ENCODE measurements at regions not wholly inside any gene's neighbourhood (a gene's known extent, or its start where the extent isn't known, plus 50 kb on each side); places are given as distances from the start of the nearest gene placed in this dataset.

DNA sequence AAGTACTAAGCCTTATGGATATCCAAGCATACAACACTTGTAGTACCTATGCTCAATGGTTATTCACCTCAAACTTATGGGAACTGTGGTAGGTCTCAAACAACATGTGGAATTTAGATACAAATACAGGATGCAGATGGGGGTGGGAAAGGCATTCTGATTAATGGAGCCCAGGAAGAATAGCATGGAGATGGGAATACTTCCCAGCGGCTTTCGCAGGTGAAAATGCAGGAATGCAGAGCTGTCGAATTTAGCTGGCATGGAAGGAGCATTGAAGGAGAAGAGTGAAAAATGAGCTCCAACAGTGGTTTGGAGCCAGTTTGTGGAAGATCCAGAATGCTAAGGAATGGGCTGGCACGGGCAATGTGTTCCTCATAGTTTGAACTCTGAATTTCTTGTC lies 89.9 kb downstream of the NKX2-1 start:
- Histone ChIP-seq H3K4me2 (ENCODE audit: insufficient read depth, low read length) (no peak overlapping the region), H3K9ac (replicated peaks; ENCODE audit: extremely low read depth, insufficient read depth, low read length) (no peak overlapping the region), H3K9me1 (replicated peaks; ENCODE audit: control insufficient read depth, extremely low read depth, insufficient read depth, low read length) (no peaks in the 10 kb centered on the region), H3K9me3 (replicated peaks; ENCODE audit: control insufficient read depth, insufficient read depth, low read length) (no peaks in the 10 kb centered on the region), H4K20me1 (replicated peaks; ENCODE audit: control insufficient read depth, extremely low read depth, insufficient read depth, low read length) (no peaks in the 10 kb centered on the region), H3K36me3 (ENCODE audit: control insufficient read depth in 2 of 2, extremely low read depth in 1 of 2, insufficient read depth in 2 of 2, low read length in 2 of 2) (no peaks in the 10 kb centered on the region), H3K79me2 (ENCODE audit: control insufficient read depth, insufficient read depth, low read length) (no peaks in the 10 kb centered on the region), H3K27ac (ENCODE audit: insufficient read depth, low read depth, low read length) (no peak overlapping the region), H3K27me3 (ENCODE audit: control insufficient read depth in 2 of 2, insufficient read depth in 2 of 2, low read length in 2 of 2) (no peaks in the 10 kb centered on the region), H2AFZ (ENCODE audit: low read depth, low read length) (no peak overlapping the region), H3K4me3 (replicated peaks in 1 of 3; ENCODE audit: insufficient read depth in 1 of 3, low read depth in 1 of 3, low read length in 3 of 3) (no peak overlapping the region), H3K4me1 (ENCODE audit: control insufficient read depth, extremely low read depth, insufficient read depth, low read length) (no peaks in the 10 kb centered on the region)
- FAIRE-seq, result no peak
- TF ChIP-seq MYC (IDR thresholded peaks at IDR 0.05; ENCODE audit: low read depth, low read length) (no peak), JUN (IDR thresholded peaks at IDR 0.05; ENCODE audit: borderline replicate concordance, insufficient read depth, insufficient read length, low read depth) (no peak), FOS (IDR thresholded peaks at IDR 0.05; ENCODE audit: borderline replicate concordance, insufficient read depth, low read length) (no peak), EZH2 (IDR thresholded peaks at IDR 0.05; ENCODE audit: borderline replicate concordance, low read depth, low read length, severe bottlenecking) (no peak), GATA2 (IDR thresholded peaks at IDR 0.05; ENCODE audit: insufficient read depth, insufficient read length, low read depth, low read length) (no peak), POLR2A (IDR thresholded peaks at IDR 0.05; ENCODE audit: low read depth, low read length) (no peak)
- TF ChIP-seq, protein P1, sequence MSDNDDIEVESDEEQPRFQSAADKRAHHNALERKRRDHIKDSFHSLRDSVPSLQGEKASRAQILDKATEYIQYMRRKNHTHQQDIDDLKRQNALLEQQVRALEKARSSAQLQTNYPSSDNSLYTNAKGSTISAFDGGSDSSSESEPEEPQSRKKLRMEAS (IDR thresholded peaks at IDR 0.05; ENCODE audit: insufficient read depth, insufficient read length), result no peak
- TF ChIP-seq, protein P2, sequence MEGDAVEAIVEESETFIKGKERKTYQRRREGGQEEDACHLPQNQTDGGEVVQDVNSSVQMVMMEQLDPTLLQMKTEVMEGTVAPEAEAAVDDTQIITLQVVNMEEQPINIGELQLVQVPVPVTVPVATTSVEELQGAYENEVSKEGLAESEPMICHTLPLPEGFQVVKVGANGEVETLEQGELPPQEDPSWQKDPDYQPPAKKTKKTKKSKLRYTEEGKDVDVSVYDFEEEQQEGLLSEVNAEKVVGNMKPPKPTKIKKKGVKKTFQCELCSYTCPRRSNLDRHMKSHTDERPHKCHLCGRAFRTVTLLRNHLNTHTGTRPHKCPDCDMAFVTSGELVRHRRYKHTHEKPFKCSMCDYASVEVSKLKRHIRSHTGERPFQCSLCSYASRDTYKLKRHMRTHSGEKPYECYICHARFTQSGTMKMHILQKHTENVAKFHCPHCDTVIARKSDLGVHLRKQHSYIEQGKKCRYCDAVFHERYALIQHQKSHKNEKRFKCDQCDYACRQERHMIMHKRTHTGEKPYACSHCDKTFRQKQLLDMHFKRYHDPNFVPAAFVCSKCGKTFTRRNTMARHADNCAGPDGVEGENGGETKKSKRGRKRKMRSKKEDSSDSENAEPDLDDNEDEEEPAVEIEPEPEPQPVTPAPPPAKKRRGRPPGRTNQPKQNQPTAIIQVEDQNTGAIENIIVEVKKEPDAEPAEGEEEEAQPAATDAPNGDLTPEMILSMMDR (IDR thresholded peaks at IDR 0.05; ENCODE audit: extremely low read depth in 1 of 2, insufficient read depth in 1 of 2, low read depth in 1 of 2, low read length in 2 of 2), result no peak
- no TSS peak for BruUV-seq (replicated peaks)
- dilution Hi-C loops (cut with MboI; ENCODE audit: extremely low pct_ligation_motif_present, low sequenced_read_pairs) (no loop called here), intact Hi-C loops (cut with micrococcal nuclease) (no loop called here)
- CTCF ChIA-PET, result no interaction called here
- no peak for DNase-seq (ENCODE audit: low read depth, low spot score)
- POLR2A ChIA-PET, result no interaction called here

Data from endothelial cell of umbilical vein (primary cell).